ENCODE measurements at regions not wholly inside any gene's neighbourhood (a gene's known extent, or its start where the extent isn't known, plus 50 kb on each side); places are given as distances from the start of the nearest gene placed in this dataset.

DNA sequence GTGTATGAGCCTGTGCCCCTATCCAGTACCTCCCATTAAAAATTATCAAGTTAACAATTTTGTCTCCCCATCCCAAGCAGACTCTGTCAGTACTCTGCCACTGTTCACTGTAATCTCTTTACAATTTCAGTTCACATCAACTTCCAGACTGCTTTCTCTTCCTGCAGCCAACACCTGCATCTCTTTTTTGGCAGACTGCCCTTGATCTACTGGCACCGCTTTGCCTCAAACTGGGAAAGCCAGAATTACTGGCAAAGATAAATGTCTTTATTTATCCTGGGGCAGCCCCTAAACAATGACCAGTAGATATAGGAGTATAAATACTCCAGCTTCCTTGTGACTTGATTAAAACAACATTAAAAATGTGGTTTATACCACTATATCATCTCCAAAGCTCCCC lies 494.1 kb downstream of the ZNF385D start:
- TF ChIP-seq, protein P1, sequence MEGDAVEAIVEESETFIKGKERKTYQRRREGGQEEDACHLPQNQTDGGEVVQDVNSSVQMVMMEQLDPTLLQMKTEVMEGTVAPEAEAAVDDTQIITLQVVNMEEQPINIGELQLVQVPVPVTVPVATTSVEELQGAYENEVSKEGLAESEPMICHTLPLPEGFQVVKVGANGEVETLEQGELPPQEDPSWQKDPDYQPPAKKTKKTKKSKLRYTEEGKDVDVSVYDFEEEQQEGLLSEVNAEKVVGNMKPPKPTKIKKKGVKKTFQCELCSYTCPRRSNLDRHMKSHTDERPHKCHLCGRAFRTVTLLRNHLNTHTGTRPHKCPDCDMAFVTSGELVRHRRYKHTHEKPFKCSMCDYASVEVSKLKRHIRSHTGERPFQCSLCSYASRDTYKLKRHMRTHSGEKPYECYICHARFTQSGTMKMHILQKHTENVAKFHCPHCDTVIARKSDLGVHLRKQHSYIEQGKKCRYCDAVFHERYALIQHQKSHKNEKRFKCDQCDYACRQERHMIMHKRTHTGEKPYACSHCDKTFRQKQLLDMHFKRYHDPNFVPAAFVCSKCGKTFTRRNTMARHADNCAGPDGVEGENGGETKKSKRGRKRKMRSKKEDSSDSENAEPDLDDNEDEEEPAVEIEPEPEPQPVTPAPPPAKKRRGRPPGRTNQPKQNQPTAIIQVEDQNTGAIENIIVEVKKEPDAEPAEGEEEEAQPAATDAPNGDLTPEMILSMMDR (IDR thresholded peaks at IDR 0.05) = no peak
- TF ChIP-seq JUNB (IDR thresholded peaks at IDR 0.05) = no peak
- TF ChIP-seq, protein P2, sequence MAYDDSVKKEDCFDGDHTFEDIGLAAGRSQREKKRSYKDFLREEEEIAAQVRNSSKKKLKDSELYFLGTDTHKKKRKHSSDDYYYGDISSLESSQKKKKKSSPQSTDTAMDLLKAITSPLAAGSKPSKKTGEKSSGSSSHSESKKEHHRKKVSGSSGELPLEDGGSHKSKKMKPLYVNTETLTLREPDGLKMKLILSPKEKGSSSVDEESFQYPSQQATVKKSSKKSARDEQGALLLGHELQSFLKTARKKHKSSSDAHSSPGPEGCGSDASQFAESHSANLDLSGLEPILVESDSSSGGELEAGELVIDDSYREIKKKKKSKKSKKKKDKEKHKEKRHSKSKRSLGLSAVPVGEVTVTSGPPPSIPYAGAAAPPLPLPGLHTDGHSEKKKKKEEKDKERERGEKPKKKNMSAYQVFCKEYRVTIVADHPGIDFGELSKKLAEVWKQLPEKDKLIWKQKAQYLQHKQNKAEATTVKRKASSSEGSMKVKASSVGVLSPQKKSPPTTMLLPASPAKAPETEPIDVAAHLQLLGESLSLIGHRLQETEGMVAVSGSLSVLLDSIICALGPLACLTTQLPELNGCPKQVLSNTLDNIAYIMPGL (CRISPR knock-in tag; IDR thresholded peaks at IDR 0.05; ENCODE audit: borderline replicate concordance) = no peak

All from A549 (cell line).